ENCODE measurements at regions not wholly inside any gene's neighbourhood (a gene's known extent, or its start where the extent isn't known, plus 50 kb on each side); places are given as distances from the start of the nearest gene placed in this dataset.

- TF ChIP-seq EZH2 (IDR thresholded peaks at IDR 0.05; ENCODE audit: insufficient read depth, poor library complexity, severe bottlenecking) (no peak), EZH2phosphoT487 (IDR thresholded peaks at IDR 0.05; ENCODE audit: insufficient read depth, low read depth) (no peak)
These were observed 58.5 kb upstream of the SYPL1 start for GRCh38 chr7:106170651-106171050.
